PC-3 (cell line): ENCODE measurements at regions not wholly inside any gene's neighbourhood (a gene's known extent, or its start where the extent isn't known, plus 50 kb on each side); places are given as distances from the start of the nearest gene placed in this dataset.

Experiments used
- ATAC-seq: fragments of 200-7000 bp; cut with Tn5 transposase; 2 replicates; pipeline ENCODE4 v1.9.1; 2020; ENCODE audit warnings: mild to moderate bottlenecking, moderate library complexity
- BruUV-seq: library from RNA; stranded (reverse); fragments of 400-500 nt; replicated peaks from 2 replicates; lab custom pipeline; 2021; lab: Mats Ljungman, UMichigan
- CTCF ChIA-PET: fragments of 300-600 bp; sonication (Branson Sonifier 250); formaldehyde crosslinking; loops from one replicate; lab custom pipeline; 2022; ENCODE audit warnings: antibody characterized with exemption; lab: Charles Lee
- POLR2A ChIA-PET: fragments of 300-600 bp; sonication (Branson Sonifier 250); formaldehyde crosslinking; loops from one replicate; lab custom pipeline; 2022; ENCODE audit warnings: antibody characterized with exemption; ENCODE audit not compliant: unreplicated experiment; lab: Charles Lee
- DNase-seq: peaks from one replicate; pipeline ENCODE4 v3.0.0-alpha.2; 2015
- H2AFZ ChIP-seq: fragments of 300-600 bp; sonication (generic); 2 replicates; pipeline ENCODE4 v1.6.0; 2016; ENCODE audit warnings: antibody characterized with exemption, low read length
- H3F3A ChIP-seq: fragments of 300-600 bp; sonication (generic); one replicate; pipeline ENCODE4 v1.6.0; 2017; ENCODE audit warnings: antibody characterized with exemption, low read length, control low read depth, mild to moderate bottlenecking; ENCODE audit not compliant: unreplicated experiment
- H3K27ac ChIP-seq: fragments of 300-600 bp; sonication (generic); 2 replicates; pipeline ENCODE4 v1.5.1; 2016; ENCODE audit warnings: mild to moderate bottlenecking, low read length
- H3K27me3 ChIP-seq: fragments of 300-600 bp; sonication (generic); 2 replicates; pipeline ENCODE4 v1.6.1; 2016; ENCODE audit warnings: low read length, mixed read lengths
- H3K36me3 ChIP-seq: fragments of 300-600 bp; sonication (generic); 2 replicates; pipeline ENCODE4 v1.6.1; 2016; ENCODE audit warnings: low read depth, mixed run types, low read length, mixed read lengths
- H3K4me1 ChIP-seq: fragments of 300-600 bp; sonication (generic); 2 replicates; pipeline ENCODE4 v1.5.1; 2016; ENCODE audit warnings: low read length; ENCODE audit not compliant: insufficient read depth
- H3K4me2 ChIP-seq: fragments of 300-600 bp; sonication (generic); 2 replicates; pipeline ENCODE4 v1.6.0; 2016; ENCODE audit warnings: low read length
- H3K4me3 ChIP-seq: fragments of 300-600 bp; sonication (generic); 2 replicates; pipeline ENCODE4 v1.5.1; 2016; ENCODE audit warnings: mild to moderate bottlenecking, low read length, mixed read lengths
- H3K79me2 ChIP-seq: fragments of 300-600 bp; sonication (generic); 2 replicates; pipeline ENCODE4 v1.6.1; 2017; ENCODE audit warnings: low read length, mixed read lengths
- H3K9ac ChIP-seq: fragments of 300-600 bp; sonication (generic); 2 replicates; pipeline ENCODE4 v1.6.0; 2016; ENCODE audit warnings: mild to moderate bottlenecking, low read length
- H3K9me2 ChIP-seq: fragments of 300-600 bp; sonication (generic); replicated peaks from 2 replicates; pipeline ENCODE4 v1.6.1; 2016; ENCODE audit warnings: mixed run types, low read length, mixed read lengths
- H3K9me3 ChIP-seq: fragments of 300-600 bp; sonication (generic); 2 replicates; pipeline ENCODE4 v1.6.1; 2016; ENCODE audit warnings: low read length, mixed read lengths
- H4K20me1 ChIP-seq: fragments of 300-600 bp; sonication (generic); 2 replicates; pipeline ENCODE4 v1.6.1; 2016; ENCODE audit warnings: low read length, mixed read lengths
- EZH2 ChIP-seq: fragments of 300-600 bp; sonication (generic); IDR thresholded peaks from one replicate; pipeline ENCODE4 v1.6.1; 2017; ENCODE audit warnings: antibody characterized with exemption, mild to moderate bottlenecking, low read length; ENCODE audit not compliant: unreplicated experiment
- EZH2phosphoT487 ChIP-seq: fragments of 300-600 bp; sonication (generic); IDR thresholded peaks from 2 replicates; pipeline ENCODE4 v1.6.1; 2018; ENCODE audit warnings: mild to moderate bottlenecking, antibody characterized with exemption, low read length, borderline replicate concordance
- intact Hi-C: fragments of 100-400 bp; cut with micrococcal nuclease; formaldehyde crosslinking; loops from 2 replicates; pipeline ENCODE4 v1.9.0; 2023
- TF ChIP-seq, protein P1 (sequence below): fragments of 300-600 bp; sonication (generic); conservative IDR thresholded peaks from 2 replicates; pipeline ENCODE4 v1.5.1; 2017; ENCODE audit warnings: antibody characterized with exemption, low read depth, mild to moderate bottlenecking, low read length

GRCh38 chr3:20546636-20547035 is 360.6 kb upstream of the SGO1 start:
- CTCF ChIA-PET: no interaction called here

DNA sequence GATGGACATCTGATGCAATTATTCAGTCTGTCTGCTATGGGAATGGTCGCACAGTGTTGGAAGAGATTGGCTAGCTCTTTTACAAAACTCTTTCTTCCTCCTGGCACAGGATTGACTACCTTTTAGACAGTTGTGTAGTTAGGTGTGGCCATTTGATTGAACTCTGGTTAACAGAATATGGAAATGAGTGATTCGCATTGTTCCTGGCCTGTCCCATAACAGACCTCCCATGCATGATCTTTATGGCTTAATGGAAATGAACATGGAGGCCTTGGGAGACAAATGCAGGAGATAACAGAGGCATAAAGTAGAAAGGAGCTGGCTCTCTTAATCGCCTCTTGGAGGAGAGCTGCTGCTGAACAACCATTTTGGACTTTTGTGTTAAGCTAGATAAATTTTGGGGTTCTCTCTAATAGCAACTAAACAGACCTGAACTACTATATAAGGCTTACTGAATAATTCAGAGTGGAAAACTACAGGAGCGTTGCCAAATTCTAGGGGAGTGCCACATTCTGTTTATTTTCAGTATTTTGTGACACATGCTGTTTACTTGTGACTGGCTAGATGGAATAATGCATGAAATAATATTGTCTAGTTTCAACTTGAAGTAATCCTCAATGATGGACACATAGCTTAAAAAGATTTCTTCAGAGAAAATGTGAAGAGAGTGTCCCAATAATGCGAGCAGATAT is 357.7 kb upstream of the SGO1 start:
- Histone ChIP-seq H3K4me2 (no peak overlapping the region), H3K36me3 (no peaks in the 10 kb centered on the region), H2AFZ (no peak overlapping the region), H3K4me1 (no peaks in the 10 kb centered on the region), H3K9ac (no peak overlapping the region), H4K20me1 (no peaks in the 10 kb centered on the region), H3K27ac (no peak overlapping the region), H3K9me2 (no peaks in the 10 kb centered on the region), H3K4me3 (no peak overlapping the region), H3K79me2 (no peaks in the 10 kb centered on the region), H3K9me3 (0 out of 2 replicates have a peak, but pooled peaks cover 6% of the 10 kb centered on the region), H3F3A (no peaks in the 10 kb centered on the region), H3K27me3 (no peaks in the 10 kb centered on the region)
- DNase-seq (no peak), ATAC-seq (no peak)
- ChIA-PET POLR2A (no interaction called here), CTCF (no interaction called here)
- TF ChIP-seq, protein P1, sequence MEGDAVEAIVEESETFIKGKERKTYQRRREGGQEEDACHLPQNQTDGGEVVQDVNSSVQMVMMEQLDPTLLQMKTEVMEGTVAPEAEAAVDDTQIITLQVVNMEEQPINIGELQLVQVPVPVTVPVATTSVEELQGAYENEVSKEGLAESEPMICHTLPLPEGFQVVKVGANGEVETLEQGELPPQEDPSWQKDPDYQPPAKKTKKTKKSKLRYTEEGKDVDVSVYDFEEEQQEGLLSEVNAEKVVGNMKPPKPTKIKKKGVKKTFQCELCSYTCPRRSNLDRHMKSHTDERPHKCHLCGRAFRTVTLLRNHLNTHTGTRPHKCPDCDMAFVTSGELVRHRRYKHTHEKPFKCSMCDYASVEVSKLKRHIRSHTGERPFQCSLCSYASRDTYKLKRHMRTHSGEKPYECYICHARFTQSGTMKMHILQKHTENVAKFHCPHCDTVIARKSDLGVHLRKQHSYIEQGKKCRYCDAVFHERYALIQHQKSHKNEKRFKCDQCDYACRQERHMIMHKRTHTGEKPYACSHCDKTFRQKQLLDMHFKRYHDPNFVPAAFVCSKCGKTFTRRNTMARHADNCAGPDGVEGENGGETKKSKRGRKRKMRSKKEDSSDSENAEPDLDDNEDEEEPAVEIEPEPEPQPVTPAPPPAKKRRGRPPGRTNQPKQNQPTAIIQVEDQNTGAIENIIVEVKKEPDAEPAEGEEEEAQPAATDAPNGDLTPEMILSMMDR: no peak
- no peak for TF ChIP-seq EZH2phosphoT487
- TF ChIP-seq EZH2: no peak
- intact Hi-C loops: no loop called here
- BruUV-seq: no TSS peak

More at GRCh38 chr3:20546636-20547035, 360.6 kb upstream of the SGO1 start:
- Histone ChIP-seq H3K27me3 (no peaks in the 10 kb centered on the region), H3K4me3 (no peak overlapping the region), H3K79me2 (no peaks in the 10 kb centered on the region), H3K9me2 (no peaks in the 10 kb centered on the region), H3K9me3 (0 out of 2 replicates have a peak, but pooled peaks cover 6% of the 10 kb centered on the region), H3K4me1 (no peaks in the 10 kb centered on the region), H3K4me2 (no peak overlapping the region), H3F3A (no peaks in the 10 kb centered on the region), H3K9ac (no peak overlapping the region), H3K27ac (no peak overlapping the region), H3K36me3 (no peaks in the 10 kb centered on the region), H4K20me1 (no peaks in the 10 kb centered on the region), H2AFZ (no peak overlapping the region)
- BruUV-seq: no TSS peak
- DNase-seq (no peak), ATAC-seq (no peak)
- intact Hi-C loops: no loop called here
- POLR2A ChIA-PET: no interaction called here
- no peak for TF ChIP-seq EZH2phosphoT487
- TF ChIP-seq EZH2: no peak
- TF ChIP-seq, protein P1: no peak

DNA sequence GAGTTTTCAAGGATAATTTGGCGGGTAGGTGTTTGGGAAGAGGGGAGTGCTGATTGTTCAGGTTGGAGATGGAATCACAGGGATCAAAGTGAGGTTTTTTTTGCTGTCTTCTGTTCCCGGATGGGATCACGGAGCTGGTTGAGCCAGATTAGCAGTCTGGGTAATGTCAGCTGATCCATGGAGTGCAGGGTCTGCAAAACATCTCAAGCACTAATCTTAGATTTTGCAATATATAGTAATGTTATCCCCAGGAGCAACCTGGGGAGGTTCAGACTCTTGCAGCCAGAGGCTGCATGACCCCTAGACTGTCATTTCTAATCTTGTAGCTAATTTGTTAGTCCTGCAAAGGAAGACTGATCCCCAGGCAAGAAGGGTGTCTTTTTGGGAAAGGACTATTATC is 354.1 kb upstream of the SGO1 start:
- no peaks in the 10 kb centered on the region for H3K36me3 ChIP-seq
- POLR2A ChIA-PET: no interaction called here
- H3K79me2 ChIP-seq: no peaks in the 10 kb centered on the region
- no peak overlapping the region for H2AFZ ChIP-seq
- DNase-seq (no peak), ATAC-seq (no peak)
- intact Hi-C loops: no loop called here
- CTCF ChIA-PET: no interaction called here
- no peaks in the 10 kb centered on the region for H3K27me3 ChIP-seq
- H3K4me3 ChIP-seq: no peak overlapping the region
- no peaks in the 10 kb centered on the region for H4K20me1 ChIP-seq
- TF ChIP-seq, protein P1: no peak
- TF ChIP-seq EZH2 (no peak), EZH2phosphoT487 (no peak)
- no peak overlapping the region for H3K27ac ChIP-seq
- no peak overlapping the region for H3K4me2 ChIP-seq
- H3K9me3 ChIP-seq: 0 out of 2 replicates have a peak, but pooled peaks cover 6% of the 10 kb centered on the region
- no peaks in the 10 kb centered on the region for H3F3A ChIP-seq
- no peak overlapping the region for H3K9ac ChIP-seq
- H3K9me2 ChIP-seq: no peaks in the 10 kb centered on the region
- no TSS peak for BruUV-seq
- no peaks in the 10 kb centered on the region for H3K4me1 ChIP-seq
